D721Med (cell line): ENCODE measurements at regions not wholly inside any gene's neighbourhood (a gene's known extent, or its start where the extent isn't known, plus 50 kb on each side); places are given as distances from the start of the nearest gene placed in this dataset.
"Not testable (repeated sequence)": the region's sequence is repeated elsewhere in the genome, so short reads cannot be mapped to it uniquely, and the experiment has no call there.

Experiments
- DNase-seq: peaks from one replicate; pipeline ENCODE4 v3.0.0; 2011; ENCODE audit warnings: low spot score; ENCODE audit not compliant: insufficient read length
- FAIRE-seq: peaks from 2 replicates; lab custom pipeline; 2011; peaks lifted over from hg19 to GRCh38; lab: Jason Lieb, UNC
- CTCF ChIP-seq: IDR thresholded peaks from 2 replicates; pipeline ENCODE4 v1.5.1; 2012; ENCODE audit warnings: mild to moderate bottlenecking, control low read depth; ENCODE audit not compliant: insufficient read depth; ENCODE audit errors: missing control alignments

GRCh38 chr1:199608414-199608813 is 419.1 kb upstream of the NR5A2 start:
- FAIRE-seq (no peak), DNase-seq (no peak)
- TF ChIP-seq CTCF = no peak

GRCh38 chr1:199612976-199613774 is 414.3 kb upstream of the NR5A2 start:
- FAIRE-seq (no peak), DNase-seq (no peak)
- no peak for TF ChIP-seq CTCF

GRCh38 chr1:199616947-199617346 is 410.6 kb upstream of the NR5A2 start:
- no peak for TF ChIP-seq CTCF
- DNase-seq = no peak
- no peak for FAIRE-seq

GRCh38 chr1:199619223-199619622 is 408.3 kb upstream of the NR5A2 start:
- TF ChIP-seq CTCF = no peak
- no peak for FAIRE-seq
- no peak for DNase-seq

- not testable (repeated sequence) for DNase-seq, FAIRE-seq
These were observed 401.3 kb upstream of the NR5A2 start for GRCh38 chr1:199626228-199626627.

- TF ChIP-seq CTCF = no peak
- no peak for FAIRE-seq
These were observed 397.9 kb upstream of the NR5A2 start for GRCh38 chr1:199629624-199630023.

GRCh38 chr1:199639453-199639852 is 388.1 kb upstream of the NR5A2 start:
- TF ChIP-seq CTCF = no peak
- FAIRE-seq = no peak
- DNase-seq = no peak

More at GRCh38 chr1:199629624-199630023, 397.9 kb upstream of the NR5A2 start:
- DNase-seq = no peak
